ENCODE measurements at regions not wholly inside any gene's neighbourhood (a gene's known extent, or its start where the extent isn't known, plus 50 kb on each side); places are given as distances from the start of the nearest gene placed in this dataset.

DNA sequence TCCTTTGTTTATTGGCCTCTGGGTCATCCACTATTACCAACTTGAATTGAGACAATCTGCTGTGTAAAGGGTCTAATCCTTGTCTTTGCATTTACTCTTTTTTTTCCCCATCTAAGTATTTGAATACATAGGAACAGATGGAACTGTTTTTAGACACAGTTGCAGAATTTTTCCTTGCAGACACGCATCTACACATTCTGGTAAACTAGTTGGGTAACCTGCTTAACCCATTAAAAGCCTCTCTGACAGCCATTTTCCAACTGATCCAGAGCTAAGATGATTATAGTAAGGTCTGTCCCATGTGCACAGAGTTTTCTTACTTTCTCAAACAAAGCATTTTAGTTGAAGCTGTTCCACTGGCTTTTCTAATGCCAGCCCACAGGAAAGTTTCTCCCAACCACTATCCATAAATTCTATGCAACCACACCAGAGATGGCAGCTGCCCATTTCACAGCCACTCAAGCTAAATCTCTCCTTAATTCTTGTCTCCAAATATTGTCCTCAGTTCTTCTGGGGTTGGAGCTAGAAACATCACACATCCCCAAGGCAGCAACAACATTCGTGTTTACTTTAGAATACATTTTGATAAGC is 492.1 kb downstream of the MAFB start:
- no peak for TF ChIP-seq HDAC2 (IDR thresholded peaks at IDR 0.05; ENCODE audit: borderline replicate concordance in 1 of 2, low read depth in 2 of 2, low read length in 2 of 2)
- TF ChIP-seq, protein P1, sequence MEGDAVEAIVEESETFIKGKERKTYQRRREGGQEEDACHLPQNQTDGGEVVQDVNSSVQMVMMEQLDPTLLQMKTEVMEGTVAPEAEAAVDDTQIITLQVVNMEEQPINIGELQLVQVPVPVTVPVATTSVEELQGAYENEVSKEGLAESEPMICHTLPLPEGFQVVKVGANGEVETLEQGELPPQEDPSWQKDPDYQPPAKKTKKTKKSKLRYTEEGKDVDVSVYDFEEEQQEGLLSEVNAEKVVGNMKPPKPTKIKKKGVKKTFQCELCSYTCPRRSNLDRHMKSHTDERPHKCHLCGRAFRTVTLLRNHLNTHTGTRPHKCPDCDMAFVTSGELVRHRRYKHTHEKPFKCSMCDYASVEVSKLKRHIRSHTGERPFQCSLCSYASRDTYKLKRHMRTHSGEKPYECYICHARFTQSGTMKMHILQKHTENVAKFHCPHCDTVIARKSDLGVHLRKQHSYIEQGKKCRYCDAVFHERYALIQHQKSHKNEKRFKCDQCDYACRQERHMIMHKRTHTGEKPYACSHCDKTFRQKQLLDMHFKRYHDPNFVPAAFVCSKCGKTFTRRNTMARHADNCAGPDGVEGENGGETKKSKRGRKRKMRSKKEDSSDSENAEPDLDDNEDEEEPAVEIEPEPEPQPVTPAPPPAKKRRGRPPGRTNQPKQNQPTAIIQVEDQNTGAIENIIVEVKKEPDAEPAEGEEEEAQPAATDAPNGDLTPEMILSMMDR (IDR thresholded peaks at IDR 0.05; ENCODE audit: control extremely low read depth in 1 of 3, insufficient read depth in 1 of 3, low read depth in 1 of 3, low read length in 3 of 3): no peak
- TF ChIP-seq POLR2A (IDR thresholded peaks at IDR 0.05; ENCODE audit: control extremely low read depth in 1 of 2, low read depth in 2 of 2, low read length in 2 of 2): no peak
- TF ChIP-seq RAD21 (IDR thresholded peaks at IDR 0.05 in 1 of 2, conservative IDR thresholded peaks at IDR 0.05 in 1 of 2; ENCODE audit: low read depth in 2 of 2, low read length in 2 of 2): no peak
- TF ChIP-seq EGR1 (IDR thresholded peaks at IDR 0.05; ENCODE audit: borderline replicate concordance, low read depth, low read length): no peak
- no peak for TF ChIP-seq EP300 (IDR thresholded peaks at IDR 0.05; ENCODE audit: borderline replicate concordance in 1 of 2, low read depth in 2 of 2, low read length in 2 of 2)
- TF ChIP-seq HDAC6 (IDR thresholded peaks at IDR 0.05; ENCODE audit: low read depth, low read length): no peak
- no peak for TF ChIP-seq TCF12 (IDR thresholded peaks at IDR 0.05; ENCODE audit: low read depth, low read length)
- no peak for TF ChIP-seq ZNF274 (IDR thresholded peaks at IDR 0.05; ENCODE audit: borderline replicate concordance, extremely low read depth, low read length)
- TF ChIP-seq EZH2 (IDR thresholded peaks at IDR 0.05; ENCODE audit: low read depth, low read length, severe bottlenecking): no peak
- TF ChIP-seq, protein P2, sequence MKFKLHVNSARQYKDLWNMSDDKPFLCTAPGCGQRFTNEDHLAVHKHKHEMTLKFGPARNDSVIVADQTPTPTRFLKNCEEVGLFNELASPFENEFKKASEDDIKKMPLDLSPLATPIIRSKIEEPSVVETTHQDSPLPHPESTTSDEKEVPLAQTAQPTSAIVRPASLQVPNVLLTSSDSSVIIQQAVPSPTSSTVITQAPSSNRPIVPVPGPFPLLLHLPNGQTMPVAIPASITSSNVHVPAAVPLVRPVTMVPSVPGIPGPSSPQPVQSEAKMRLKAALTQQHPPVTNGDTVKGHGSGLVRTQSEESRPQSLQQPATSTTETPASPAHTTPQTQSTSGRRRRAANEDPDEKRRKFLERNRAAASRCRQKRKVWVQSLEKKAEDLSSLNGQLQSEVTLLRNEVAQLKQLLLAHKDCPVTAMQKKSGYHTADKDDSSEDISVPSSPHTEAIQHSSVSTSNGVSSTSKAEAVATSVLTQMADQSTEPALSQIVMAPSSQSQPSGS (IDR thresholded peaks at IDR 0.05; ENCODE audit: low read length): no peak
- no peak for TF ChIP-seq CREB1 (IDR thresholded peaks at IDR 0.05)
- no peak for TF ChIP-seq SP2 (IDR thresholded peaks at IDR 0.05; ENCODE audit: low read length)
